Thyroid gland (tissue), 4 donors: ENCODE measurements at regions not wholly inside any gene's neighbourhood (a gene's known extent, or its start where the extent isn't known, plus 50 kb on each side); places are given as distances from the start of the nearest gene placed in this dataset.

ENCODE experiments used
- CTCF ChIP-seq, 6 experiments: fragments of 200-600 bp in 3 of 6; fragments of 450-650 bp in 3 of 6; sonication (generic) in 3 of 6; IDR thresholded peaks; one replicate each; pipeline ENCODE4 v1.5.1; 2016 to 2019; ENCODE audit warnings: antibody characterized with exemption in 6 of 6, mild to moderate bottlenecking in 2 of 6, inconsistent platforms in 1 of 6, moderate library complexity in 1 of 6
- POLR2A ChIP-seq, 2 donors: fragments of 450-650 bp; IDR thresholded peaks; one replicate each; pipeline ENCODE4 v1.6.1; 2017; ENCODE audit warnings: antibody characterized with exemption in 2 of 2, mild to moderate bottlenecking in 2 of 2, moderate library complexity in 1 of 2

DNA sequence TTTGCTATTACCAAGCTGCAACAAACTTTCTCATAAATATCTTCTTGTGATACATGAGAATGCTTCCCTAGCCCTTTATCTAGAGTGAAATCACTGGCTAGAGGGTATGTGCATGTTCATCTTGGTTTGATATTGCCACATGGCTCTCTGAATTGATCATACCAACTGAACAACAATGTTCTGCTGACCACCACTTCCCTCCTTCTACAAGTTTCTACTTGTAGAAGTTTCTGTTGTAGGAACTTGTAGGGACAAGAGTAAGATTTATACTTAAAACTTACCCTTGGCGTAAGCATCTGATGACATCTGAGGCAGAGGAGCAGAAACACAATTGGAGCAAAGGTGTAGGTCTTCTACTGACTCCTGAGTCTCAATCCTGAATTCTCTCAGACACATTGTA lies 86.3 kb upstream of the FAM13C start:
- TF ChIP-seq POLR2A (IDR thresholded peaks at IDR 0.05) = no peak
- no peak for TF ChIP-seq CTCF (IDR thresholded peaks at IDR 0.05)
